LNCaP clone FGC (cell line): ENCODE measurements at regions not wholly inside any gene's neighbourhood (a gene's known extent, or its start where the extent isn't known, plus 50 kb on each side); places are given as distances from the start of the nearest gene placed in this dataset.

Experiments used
- DNase-seq: peaks from one replicate; pipeline ENCODE4 v3.0.0-alpha.2; 2011; ENCODE audit warnings: low read depth
- H3K4me3 ChIP-seq: 2 replicates; pipeline ENCODE4 v1.5.1; 2011; ENCODE audit warnings: mild to moderate bottlenecking, low read depth, low read length, control low read depth
- CTCF ChIP-seq: IDR thresholded peaks from 2 replicates; pipeline ENCODE4 v1.5.1; 2012; ENCODE audit warnings: mild to moderate bottlenecking; ENCODE audit not compliant: control insufficient read depth, insufficient read depth; ENCODE audit errors: extremely low read depth

GRCh38 chr7:80350430-80350829 lies 161.4 kb downstream of the GNAT3 start:
- no peak for DNase-seq
- no peak for TF ChIP-seq CTCF
- no peak overlapping the region for H3K4me3 ChIP-seq

GRCh38 chr7:80348223-80348622 lies 163.6 kb downstream of the GNAT3 start:
- TF ChIP-seq CTCF: no peak
- H3K4me3 ChIP-seq: no peak overlapping the region

GRCh38 chr7:80347173-80347572 lies 164.7 kb downstream of the GNAT3 start:
- H3K4me3 ChIP-seq: no peak overlapping the region
- DNase-seq: no peak
- TF ChIP-seq CTCF: no peak

More at GRCh38 chr7:80348223-80348622, 163.6 kb downstream of the GNAT3 start:
- no peak for DNase-seq

GRCh38 chr7:80346704-80347103 lies 165.2 kb downstream of the GNAT3 start:
- no peak for TF ChIP-seq CTCF
- no peak for DNase-seq
- no peak overlapping the region for H3K4me3 ChIP-seq

GRCh38 chr7:80335511-80336231 lies 176.2 kb downstream of the GNAT3 start:
- H3K4me3 ChIP-seq: no peak overlapping the region
- no peak for TF ChIP-seq CTCF
- DNase-seq: no peak

GRCh38 chr7:80334908-80335307 lies 177.0 kb downstream of the GNAT3 start:
- no peak overlapping the region for H3K4me3 ChIP-seq
- no peak for DNase-seq

More at GRCh38 chr7:80334908-80335307, 177.0 kb downstream of the GNAT3 start:
- TF ChIP-seq CTCF: no peak
